ENCODE measurements at regions not wholly inside any gene's neighbourhood (a gene's known extent, or its start where the extent isn't known, plus 50 kb on each side); places are given as distances from the start of the nearest gene placed in this dataset.

DNA sequence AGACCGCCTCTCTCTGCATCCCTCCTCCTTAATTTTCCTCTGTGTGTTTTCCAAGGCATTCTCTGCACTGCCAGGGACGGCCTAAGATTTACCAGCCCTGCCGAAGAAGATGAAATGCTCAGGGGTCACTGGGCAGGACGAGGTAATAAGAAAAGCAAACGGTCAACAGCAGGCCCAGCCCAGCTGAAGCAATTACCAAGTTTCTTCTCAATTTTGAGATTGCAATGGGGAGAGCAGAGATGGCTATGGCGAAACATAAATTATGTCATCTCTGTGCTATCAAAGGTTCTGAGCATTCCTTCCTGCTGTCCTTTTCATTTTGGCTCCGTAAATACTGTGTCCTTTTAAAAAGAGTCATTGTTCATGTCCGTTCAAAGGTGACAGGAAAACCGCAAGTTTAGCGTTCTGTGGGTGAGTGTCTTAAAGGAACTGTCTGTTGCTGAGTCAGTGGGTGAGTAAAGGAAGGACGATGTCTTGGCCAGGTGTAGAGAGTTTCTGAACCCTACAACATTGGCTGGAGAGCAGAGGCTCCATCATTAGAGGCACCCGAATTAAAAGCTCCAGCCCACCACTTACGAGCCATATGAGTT, 753.9 kb upstream of the EEF2KMT start:
- no peak for DNase-seq (ENCODE audit: low read depth)

DNA sequence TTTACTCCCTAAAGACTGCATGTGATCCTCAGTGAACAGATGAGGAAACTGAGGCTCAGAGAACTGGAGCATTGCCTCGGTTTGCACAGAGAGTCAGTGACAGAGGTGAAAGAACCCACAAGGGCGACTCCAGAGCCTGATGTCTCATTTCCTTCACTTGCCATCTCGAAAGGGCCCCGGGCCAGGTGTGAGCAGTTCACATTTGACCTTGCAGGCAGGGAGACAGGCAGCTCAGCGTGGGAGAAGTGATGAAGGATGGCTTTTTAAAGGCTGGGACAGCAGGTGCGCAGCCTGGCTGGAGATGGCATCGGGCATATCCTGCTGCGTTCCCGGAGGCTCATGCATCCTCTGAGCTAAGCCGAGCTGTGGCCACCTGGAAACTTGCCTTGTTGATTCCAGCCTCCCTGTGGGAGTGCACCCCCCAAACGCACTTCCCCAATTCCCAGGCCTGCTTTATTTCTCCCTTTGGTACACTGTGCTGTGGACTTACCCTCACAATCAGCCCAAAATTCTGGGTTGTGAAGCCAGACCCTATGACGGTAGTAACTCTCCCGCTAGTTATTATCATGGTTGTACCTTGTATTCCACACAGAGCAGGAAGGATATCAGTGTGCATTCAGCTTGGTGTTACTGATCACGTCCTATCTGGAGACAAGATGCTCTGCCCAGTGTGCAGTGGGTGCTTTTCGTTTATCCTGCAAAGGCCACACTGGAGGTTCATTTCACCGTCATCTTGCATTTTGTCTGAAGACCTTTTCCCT, 753.2 kb upstream of the EEF2KMT start:
- DNase-seq (ENCODE audit: low read depth): no peak

DNA sequence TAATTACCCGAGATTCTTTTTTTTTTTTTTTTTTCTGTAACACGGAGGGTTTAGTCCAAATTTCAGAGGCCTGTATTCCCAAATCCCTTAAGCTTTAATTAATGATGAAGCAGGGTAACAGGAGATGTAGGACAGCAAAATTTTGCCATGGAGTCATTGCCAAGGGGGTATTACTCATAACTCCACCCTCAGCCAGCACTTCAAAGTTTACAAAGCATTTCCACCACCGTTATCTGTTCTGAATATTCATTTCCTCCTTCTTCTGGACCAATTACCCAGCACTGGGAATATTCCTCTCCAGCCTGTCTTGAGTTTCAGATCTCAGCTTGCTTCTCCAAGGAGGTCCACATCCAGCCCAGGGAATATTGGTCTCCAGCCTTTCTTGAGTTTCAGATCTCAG, 747.5 kb upstream of the EEF2KMT start:
- no peak for DNase-seq (ENCODE audit: low read depth)

DNA sequence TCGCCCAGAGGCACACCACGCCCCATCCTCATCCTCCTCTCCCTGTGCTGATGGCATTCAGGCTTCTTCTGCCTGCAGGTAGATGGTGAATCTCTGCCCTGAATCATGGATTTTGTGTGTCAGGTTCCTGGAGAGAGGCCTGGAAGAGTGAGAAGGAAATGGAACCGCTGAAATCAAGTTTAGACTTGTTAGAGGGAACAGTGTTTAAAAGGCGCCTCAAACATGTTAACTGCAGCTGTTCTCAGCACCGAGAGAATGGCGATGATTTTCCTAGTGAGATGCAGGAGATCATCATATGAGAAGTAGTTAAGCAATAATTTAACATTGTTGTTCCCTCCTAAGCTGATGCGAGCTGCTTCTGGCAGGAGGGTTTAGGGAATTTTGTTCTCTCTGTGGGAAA, 744.4 kb upstream of the EEF2KMT start:
- DNase-seq (ENCODE audit: low read depth): no peak

DNA sequence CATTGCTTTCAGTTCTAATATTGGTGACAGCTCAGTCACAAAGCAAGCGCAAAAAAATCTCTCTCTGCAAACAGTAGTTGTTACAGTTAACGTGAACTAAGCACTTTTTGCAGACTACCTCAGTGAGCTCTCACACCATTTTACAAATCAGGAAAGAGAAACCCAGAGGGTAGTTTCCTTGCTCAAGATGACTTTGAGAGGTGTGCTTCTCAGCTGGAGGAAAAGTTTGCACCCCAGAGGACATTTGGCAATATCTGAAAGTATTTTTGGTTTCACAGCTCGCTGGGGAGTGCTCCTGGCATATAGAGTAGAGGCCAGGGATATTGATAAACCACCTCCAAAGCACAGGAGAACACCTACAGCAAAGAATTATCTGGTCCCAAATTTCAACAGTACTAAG, 741.1 kb upstream of the EEF2KMT start:
- DNase-seq (ENCODE audit: low read depth): no peak

DNA sequence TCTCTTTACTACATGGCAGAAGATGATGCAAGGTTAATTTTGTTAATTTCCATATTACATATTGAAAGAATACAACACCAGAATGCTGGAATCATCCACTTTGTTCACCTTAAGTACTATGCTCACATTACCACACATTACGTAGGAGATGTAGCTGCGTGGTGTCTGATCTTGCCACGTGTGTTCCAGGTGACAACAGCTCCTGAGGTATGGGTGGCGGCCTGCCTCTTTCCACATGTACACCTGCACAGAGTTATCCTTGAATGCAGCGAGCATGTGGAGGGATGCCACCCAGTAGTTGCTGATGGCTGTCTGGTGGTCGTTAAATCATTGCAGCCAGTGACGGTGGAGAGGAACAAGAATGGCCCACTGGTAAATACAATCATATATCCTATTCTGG, 740.5 kb upstream of the EEF2KMT start:
- DNase-seq (ENCODE audit: low read depth): no peak

DNA sequence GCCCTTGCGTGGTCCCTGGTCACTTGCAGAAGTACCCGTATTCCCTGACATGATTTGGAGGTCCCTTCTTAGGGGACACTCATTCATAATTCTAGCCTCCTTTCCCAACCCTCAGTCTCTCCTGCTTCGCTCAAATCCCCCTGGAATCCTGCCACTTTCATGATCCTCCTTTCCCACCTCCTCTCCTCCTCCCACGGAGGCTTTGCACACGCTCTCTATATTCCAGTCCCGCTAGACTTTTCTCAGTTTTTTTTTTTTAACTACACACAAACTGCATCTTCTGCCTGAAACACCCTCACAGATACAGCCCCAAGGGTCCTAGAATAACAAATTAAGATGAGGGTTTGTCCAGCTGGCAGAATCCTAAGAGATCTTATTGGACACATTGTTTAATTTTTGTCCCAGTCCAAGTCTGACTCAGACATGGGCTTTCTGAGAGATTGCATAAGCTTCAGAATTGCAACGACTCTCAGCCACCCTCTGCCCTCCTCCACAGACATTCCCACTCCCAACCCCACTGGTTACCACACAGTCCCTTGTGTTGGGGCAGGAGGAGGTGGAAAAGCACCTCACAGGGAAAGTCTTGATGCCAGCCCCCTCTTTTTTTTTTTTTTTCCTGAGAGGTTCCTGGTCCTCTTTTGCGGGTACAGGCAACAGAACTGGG, 739.5 kb upstream of the EEF2KMT start:
- DNase-seq (ENCODE audit: low read depth): no peak

DNA sequence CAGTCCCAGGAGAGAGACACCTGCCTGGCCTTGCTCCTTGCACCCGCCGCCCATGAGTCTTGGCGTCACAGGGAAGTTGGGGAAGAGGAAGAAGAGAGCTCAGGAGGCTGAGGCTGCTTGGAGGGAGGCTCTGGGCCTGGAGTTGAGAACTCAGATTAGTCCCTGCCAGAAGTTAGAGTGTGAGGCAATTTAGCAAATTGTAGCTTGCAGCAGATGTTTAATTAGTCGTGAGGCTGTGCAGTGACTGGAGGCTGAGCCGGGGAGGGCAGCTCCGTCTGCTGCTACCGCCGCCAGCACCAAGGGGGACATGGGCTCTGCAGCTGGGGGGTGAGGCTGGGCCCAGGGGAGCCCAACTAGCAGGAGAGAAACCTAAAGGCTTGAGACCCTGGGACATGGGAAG, 738.3 kb upstream of the EEF2KMT start:
- no peak for DNase-seq (ENCODE audit: low read depth)

DNA sequence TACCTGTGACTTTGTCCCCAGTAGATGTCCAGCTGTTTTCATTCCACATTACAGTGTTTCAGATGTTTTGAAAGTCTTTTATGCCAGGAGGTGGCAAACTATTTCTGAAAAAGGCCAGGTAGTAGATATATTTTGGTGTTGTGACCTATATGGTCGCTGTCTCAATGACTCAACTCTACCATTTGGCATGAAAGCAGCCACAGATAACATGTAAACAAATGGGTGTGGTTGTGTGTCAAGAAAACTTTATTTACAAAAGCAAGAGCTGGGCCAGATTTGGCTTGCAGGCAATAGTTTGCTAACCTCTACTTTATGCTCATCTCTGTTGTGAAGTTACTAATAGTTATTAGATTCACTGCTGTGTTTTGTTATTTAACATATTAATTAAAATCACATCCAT, 728.7 kb upstream of the EEF2KMT start:
- DNase-seq (ENCODE audit: low read depth): no peak

DNA sequence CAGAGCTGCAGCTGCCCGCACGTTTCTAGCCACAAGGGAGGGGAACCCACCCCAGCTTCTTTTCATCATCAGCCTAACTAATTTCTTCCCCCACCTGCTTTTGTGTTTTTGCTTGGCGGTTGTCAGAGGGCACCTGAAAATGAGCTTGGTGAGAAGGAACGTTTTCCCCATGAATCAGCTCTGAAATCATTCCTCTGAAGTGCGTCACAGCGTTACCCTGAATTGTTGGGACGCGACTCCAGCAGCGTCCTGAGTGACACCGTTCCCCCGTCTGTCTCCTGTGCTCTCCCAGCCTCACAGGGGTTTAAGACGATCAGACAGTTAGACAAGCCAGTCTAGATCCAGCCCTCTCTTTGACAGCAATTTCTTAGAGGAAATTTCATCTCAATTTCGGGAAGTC, 722.9 kb upstream of the EEF2KMT start:
- no peak for DNase-seq (ENCODE audit: low read depth)

DNA sequence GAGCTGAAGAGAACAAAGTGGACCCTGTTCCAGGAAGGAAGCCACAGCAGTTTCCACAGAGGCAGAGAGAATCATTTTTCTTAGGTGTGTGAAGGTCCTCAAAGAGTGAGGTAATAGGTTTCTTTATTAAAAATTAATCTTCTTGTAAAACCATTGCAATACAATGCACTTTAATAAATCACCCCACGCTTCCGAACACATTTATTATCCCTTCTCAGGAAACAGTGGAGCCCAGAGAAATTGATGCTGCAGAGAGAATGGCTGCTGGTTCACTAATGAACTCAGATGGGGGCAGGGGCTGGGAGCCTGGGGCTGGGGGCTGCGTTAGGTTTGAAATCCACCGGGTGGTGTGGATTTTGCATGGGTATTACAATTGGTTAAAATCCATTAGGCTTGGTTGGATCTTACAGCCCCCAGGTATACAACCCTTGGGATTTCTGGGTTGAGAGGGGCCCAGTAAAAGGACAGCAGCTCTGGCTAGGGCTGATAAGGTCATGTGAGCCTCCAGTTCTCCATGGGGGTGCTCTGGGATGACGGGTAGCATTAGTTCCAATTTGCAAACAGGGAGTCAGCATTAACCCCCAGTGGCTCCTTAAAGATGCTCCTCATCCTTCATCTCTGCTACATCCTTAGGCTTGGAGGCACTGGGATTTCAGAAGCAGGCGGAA, 718.1 kb upstream of the EEF2KMT start:
- DNase-seq (ENCODE audit: low read depth): no peak

DNA sequence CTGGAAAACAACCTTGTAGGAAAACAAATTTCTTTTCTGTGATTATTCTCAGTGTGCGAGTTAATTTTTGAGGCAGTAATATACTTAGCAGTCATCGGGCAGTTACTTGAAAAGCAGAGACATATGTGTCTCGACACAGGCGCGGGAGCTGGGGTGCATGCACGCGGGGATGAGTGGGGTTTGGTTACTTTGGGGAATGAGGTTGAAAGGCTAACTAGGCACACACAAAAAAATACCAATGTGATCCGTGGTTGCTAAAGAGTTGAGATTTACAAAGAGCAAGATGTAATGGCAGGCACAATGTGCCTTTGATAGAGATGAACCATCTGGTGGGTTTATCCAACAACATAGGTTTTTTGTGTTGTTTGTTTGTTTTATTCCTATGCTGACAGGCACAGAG, 703.8 kb upstream of the EEF2KMT start:
- DNase-seq (ENCODE audit: low read depth): no peak

DNA sequence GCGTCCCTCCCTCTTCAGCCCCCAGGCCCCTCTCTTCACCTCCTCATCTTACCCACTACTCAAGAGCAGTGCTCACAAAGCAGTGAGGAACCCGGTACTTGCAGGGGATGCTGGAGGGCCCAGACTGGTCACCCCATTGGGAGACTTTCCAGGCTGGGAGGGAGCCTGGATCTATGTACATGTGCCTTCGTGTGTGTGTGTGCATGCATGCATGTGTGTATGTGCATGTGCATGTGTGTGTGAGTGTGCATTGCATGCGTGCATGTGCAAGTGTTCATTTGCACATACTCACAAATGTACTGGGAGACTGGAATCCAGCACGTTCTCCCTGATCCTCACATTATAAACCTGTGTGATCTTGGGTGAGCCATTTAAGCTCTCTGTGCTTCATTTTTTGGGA, 696.0 kb upstream of the EEF2KMT start:
- DNase-seq (ENCODE audit: low read depth): no peak

DNA sequence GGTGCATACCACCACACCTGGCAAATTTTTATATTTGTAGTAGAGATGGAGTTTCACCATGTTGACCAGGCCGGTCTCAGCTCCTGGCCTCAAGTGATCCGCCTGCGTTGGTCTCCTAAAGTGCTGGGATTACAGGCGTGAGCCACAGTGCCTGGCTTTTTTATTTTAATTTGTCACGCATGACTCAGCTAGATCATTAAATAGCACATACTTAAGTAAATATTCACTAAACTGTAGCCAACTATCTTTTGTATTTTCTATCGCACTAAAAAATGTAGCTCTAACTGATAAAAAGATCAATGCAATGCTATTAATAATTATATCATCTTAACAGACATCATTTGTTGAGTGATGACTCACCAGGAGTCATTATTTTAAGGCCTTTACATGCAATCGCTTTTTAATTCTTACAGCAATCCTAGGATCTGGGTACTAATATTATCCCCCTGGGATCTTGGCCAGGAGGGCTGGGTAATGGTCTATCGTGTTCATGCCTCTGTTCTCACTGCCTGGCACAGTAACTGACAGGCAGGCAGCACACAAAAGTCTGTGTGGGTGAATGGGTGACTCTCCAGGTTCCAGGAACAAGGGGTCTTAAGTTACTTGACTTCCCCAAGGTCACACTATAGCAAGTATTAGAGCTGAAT, 693.5 kb upstream of the EEF2KMT start:
- no peak for DNase-seq (ENCODE audit: low read depth)

DNA sequence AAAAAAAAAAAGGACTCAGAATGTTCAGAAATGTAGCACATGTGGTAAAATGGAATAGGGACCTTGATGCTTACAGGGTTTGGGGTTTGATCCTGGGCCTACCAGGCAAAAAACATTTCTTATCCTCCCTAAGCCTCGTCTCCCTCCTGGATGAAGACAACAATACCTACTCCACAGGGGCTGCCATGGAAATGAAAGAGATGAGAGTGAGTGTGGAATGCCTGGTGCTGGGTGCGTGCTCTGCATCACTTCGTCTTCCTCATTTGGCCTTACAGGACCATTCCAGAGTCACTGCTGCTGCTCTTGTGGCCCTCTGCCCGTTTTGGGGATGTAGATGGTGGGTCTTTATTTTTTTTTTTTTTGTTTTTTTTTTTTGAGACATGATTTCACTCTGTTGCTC, 692.9 kb upstream of the EEF2KMT start:
- no peak for DNase-seq (ENCODE audit: low read depth)

DNA sequence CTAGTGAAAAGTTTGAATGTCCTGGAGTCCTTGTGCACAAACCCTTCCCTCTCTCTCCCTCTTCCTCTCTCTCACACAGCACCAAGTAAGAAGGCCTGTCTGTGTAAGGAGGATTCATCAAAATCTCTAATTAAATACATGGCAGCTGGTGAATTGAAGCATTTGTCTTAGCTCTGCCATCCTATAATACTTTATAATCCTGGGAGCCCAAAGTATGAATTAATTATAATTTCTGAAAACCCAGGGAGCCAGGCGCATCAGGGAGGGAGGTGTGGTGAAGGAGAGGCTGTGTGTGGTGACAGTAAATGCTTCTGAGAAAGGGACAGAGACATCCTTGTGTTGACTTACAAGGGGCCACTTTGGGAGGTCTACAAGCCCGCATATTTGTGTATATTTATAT, 691.4 kb upstream of the EEF2KMT start:
- DNase-seq (ENCODE audit: low read depth): no peak

DNA sequence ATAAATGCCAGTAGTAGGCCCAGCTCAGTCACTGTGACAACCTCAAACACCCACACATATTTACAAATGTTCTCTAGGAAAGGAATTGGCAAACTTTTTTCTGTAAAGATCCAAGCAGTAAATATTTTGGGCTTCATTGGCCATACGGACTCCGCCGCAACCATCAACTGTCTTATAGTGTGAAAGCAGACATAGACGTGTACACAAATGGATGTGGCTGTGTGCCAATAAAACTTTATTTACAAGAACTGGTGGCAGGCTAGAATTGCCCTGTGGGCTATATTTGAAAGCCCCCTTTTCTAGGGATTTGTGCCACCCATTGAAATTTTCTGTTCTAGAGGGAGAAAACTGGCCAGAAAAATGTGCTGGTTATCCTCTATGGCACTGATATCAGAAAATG, 683.8 kb upstream of the EEF2KMT start:
- no peak for DNase-seq (ENCODE audit: low read depth)

DNA sequence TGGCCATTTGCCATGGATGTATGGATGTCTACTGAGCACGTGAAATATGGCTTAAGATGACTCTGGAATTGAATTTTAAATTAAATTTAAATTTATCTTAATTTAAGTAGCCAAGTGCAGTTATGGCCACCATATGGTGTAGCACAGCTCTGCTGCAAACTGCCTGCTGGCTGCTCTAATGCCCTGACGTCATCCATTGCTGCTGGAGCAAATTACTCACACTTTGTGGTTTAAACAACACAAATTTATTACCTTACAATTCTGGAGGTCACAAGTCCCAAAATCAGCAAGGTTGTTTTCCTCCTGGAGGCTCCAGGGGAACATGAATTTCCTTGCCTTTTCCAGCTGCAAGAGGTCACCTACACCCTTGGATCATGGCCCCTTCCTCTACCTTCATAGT, 679.3 kb upstream of the EEF2KMT start:
- DNase-seq (ENCODE audit: low read depth): no peak

DNA sequence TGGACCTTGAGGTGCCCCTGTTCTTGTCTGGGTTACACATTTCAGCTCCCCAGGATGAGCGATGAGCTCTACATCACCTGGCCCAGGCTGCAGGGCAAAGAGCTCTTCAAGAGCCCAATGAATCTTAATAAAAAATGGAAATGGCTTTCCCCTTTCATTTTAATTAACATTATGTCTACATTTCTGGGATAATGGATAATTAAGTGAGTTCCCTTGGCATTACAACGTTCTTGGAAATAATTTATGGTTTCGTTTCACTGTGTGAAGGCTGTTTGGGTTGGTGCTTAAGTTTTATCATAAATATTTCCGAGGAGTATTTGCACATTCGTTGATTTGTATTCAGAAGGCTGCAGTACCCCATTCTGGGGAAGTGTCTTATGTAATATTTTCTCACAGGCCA, 678.3 kb upstream of the EEF2KMT start:
- no peak for DNase-seq (ENCODE audit: low read depth)

DNA sequence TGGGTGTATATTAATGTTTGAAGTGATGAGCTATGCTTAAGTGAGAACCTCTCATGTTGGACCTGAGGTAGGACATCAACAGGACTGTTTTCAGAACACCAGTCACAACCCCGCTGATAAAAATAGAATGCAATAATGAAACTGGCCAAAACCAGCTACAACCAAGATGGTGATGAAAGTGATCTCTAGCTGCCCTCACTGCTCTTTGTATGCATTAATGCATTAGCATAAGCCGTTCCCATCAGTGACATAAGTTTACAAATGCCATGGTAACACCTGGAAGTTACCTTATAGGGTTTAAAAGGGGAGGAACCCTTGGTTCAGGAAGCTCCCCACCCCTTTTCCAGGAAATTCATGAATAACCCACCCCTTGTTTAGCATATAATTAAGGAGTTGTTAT, 672.5 kb upstream of the EEF2KMT start:
- DNase-seq (ENCODE audit: low read depth): no peak

DNA sequence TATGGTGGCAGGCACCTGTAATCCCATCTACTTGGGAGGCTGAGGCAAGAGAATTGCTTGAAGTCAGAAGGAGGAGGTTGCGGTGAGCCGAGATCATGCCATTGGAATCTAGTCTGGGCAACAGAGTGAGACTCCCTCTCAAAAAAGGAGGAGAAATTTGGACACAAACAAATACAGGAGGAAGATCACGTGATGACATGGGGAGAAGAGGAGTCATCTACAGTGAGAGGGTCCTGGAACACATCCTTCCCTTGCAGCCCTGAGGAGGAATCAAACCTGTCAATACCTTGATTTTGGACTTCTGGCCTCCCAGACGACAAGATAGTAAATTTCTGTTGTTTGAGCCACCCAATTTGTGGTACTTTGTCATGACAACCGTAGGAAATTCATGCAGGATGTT, 671.9 kb upstream of the EEF2KMT start:
- no peak for DNase-seq (ENCODE audit: low read depth)

DNA sequence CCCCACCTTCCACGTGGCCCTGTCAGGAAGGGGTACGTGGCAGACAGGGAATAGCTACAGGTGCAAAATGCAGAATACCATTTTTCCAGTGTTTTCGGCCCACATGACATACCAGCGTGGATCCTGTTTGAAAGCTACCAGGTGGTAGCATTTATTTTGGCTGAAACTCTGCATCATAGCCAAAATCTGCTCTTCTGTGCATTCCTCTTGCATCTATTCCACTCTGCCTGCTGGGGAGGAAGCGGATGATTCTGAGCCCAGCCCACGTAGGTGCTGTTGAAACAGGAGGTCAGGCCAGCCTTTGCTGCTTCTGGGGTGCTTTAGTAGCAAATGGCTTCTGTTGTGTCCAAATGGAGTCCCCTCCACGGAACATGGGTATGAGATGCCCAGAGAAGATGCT, 670.9 kb upstream of the EEF2KMT start:
- no peak for DNase-seq (ENCODE audit: low read depth)

Data from Daoy (cell line).